Peyer's patch (tissue), 4 donors: ENCODE measurements at regions not wholly inside any gene's neighbourhood (a gene's known extent, or its start where the extent isn't known, plus 50 kb on each side); places are given as distances from the start of the nearest gene placed in this dataset.

Source experiments
- CTCF ChIP-seq, 6 experiments: fragments of 450-650 bp in 4 of 6; fragments of 200-600 bp in 2 of 6; sonication (generic) in 1 of 6; IDR thresholded peaks; one replicate each; pipeline ENCODE4 v1.5.1; 2017 to 2019; ENCODE audit warnings: antibody characterized with exemption in 6 of 6, mild to moderate bottlenecking in 3 of 6, moderate library complexity in 1 of 6
- POLR2A ChIP-seq, 2 donors: fragments of 450-650 bp; IDR thresholded peaks; one replicate each; pipeline ENCODE4 v1.5.1; 2017; ENCODE audit warnings: antibody characterized with exemption in 2 of 2, mild to moderate bottlenecking in 2 of 2, moderate library complexity in 2 of 2

GRCh38 chr22:23517804-23518375, 62.2 kb downstream of the IGLL1 start:
- TF ChIP-seq CTCF (IDR thresholded peaks at IDR 0.05) (no peak), POLR2A (IDR thresholded peaks at IDR 0.05) (no peak)
